ENCODE measurements at regions not wholly inside any gene's neighbourhood (a gene's known extent, or its start where the extent isn't known, plus 50 kb on each side); places are given as distances from the start of the nearest gene placed in this dataset.

- TF ChIP-seq, protein P1, sequence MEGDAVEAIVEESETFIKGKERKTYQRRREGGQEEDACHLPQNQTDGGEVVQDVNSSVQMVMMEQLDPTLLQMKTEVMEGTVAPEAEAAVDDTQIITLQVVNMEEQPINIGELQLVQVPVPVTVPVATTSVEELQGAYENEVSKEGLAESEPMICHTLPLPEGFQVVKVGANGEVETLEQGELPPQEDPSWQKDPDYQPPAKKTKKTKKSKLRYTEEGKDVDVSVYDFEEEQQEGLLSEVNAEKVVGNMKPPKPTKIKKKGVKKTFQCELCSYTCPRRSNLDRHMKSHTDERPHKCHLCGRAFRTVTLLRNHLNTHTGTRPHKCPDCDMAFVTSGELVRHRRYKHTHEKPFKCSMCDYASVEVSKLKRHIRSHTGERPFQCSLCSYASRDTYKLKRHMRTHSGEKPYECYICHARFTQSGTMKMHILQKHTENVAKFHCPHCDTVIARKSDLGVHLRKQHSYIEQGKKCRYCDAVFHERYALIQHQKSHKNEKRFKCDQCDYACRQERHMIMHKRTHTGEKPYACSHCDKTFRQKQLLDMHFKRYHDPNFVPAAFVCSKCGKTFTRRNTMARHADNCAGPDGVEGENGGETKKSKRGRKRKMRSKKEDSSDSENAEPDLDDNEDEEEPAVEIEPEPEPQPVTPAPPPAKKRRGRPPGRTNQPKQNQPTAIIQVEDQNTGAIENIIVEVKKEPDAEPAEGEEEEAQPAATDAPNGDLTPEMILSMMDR (IDR thresholded peaks at IDR 0.05) = no peak
- no peak for TF ChIP-seq EZH2phosphoT487 (IDR thresholded peaks at IDR 0.05)
- TF ChIP-seq EZH2 (IDR thresholded peaks at IDR 0.05) = no peak
Measured at GRCh38 chr3:159675285-159675684, 313.4 kb upstream of the IL12A start.
